Adrenal gland (tissue), 5 donors: ENCODE measurements at regions not wholly inside any gene's neighbourhood (a gene's known extent, or its start where the extent isn't known, plus 50 kb on each side); places are given as distances from the start of the nearest gene placed in this dataset.

ENCODE experiments used
- POLR2A ChIP-seq, 2 donors: fragments of 450-650 bp; IDR thresholded peaks; one replicate each; pipeline ENCODE4 v1.6.1; 2017; ENCODE audit warnings: antibody characterized with exemption in 2 of 2, mild to moderate bottlenecking in 2 of 2, moderate library complexity in 1 of 2
- TF ChIP-seq, protein P1 (sequence below), 6 experiments: fragments of 450-650 bp in 4 of 6; fragments of 200-600 bp in 2 of 6; sonication (generic) in 1 of 6; IDR thresholded peaks; 1 replicate in 5 of 6; 2 replicates in 1 of 6; pipeline versions ENCODE4 v1.5.1 to v1.8.0; 2016 to 2021; ENCODE audit warnings: antibody characterized with exemption in 6 of 6, mild to moderate bottlenecking in 2 of 6, moderate library complexity in 1 of 6
- donor health status: DM: no; HTN: no; CAD: no.

GRCh38 chr7:156463280-156463679 is 177.3 kb upstream of the RNF32 start:
- TF ChIP-seq, protein P1, sequence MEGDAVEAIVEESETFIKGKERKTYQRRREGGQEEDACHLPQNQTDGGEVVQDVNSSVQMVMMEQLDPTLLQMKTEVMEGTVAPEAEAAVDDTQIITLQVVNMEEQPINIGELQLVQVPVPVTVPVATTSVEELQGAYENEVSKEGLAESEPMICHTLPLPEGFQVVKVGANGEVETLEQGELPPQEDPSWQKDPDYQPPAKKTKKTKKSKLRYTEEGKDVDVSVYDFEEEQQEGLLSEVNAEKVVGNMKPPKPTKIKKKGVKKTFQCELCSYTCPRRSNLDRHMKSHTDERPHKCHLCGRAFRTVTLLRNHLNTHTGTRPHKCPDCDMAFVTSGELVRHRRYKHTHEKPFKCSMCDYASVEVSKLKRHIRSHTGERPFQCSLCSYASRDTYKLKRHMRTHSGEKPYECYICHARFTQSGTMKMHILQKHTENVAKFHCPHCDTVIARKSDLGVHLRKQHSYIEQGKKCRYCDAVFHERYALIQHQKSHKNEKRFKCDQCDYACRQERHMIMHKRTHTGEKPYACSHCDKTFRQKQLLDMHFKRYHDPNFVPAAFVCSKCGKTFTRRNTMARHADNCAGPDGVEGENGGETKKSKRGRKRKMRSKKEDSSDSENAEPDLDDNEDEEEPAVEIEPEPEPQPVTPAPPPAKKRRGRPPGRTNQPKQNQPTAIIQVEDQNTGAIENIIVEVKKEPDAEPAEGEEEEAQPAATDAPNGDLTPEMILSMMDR (IDR thresholded peaks at IDR 0.05) = no peak
- TF ChIP-seq POLR2A (IDR thresholded peaks at IDR 0.05) = no peak
